ENCODE measurements at regions not wholly inside any gene's neighbourhood (a gene's known extent, or its start where the extent isn't known, plus 50 kb on each side); places are given as distances from the start of the nearest gene placed in this dataset.

DNA sequence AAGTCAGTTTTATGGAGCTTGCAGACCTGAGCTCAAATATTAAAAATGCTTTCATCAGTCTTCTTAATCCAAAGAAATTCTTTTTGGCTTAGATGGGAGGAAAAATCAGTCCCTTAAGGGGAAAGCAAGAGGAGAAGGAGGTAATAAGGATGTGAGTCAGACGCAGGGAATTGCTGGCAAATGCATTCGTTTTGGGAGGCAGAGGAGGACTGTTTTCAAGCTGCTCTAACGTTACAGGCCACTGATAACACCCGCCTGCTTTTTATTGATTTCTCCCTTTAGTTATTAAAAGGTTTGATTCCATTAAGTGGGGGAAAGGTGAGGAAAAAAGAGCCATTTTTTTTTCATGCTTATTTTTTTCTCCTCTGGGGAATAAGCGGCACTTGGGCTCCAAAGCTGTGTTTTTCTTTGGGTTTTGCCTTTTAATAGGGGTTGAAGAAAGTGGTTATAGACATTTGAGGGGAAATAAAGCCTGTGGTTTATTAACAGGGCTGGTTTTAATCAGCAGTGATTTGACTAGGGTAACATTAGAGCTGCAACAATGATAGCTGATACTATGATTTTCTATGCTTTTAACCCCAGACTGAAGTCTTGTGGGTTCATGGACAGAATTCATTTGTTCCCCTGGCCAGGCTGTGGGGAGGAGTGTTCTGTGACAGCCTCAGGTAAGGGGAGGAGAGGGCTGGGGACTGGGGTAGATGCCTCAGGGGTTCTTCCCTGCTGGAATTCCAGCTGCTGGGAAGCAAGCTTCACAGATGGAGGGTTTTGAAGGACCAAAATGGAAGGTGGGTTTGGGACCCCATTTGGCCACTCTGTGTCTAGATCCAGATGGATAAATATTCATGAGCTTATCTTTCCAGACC, 225.2 kb downstream of the GAS1 start:
- Histone ChIP-seq H3K27me3 (ENCODE audit: control insufficient read depth, insufficient read depth, low read length, poor library complexity, severe bottlenecking) (no peaks in the 10 kb centered on the region), H3K4me1 (ENCODE audit: control insufficient read depth, insufficient read depth, low read length) (peaks cover 4% of the 10 kb centered on the region), H3K27ac (ENCODE audit: insufficient read depth, low read depth, low read length, poor library complexity, severe bottlenecking) (no peak overlapping the region), H3K9me3 (ENCODE audit: control insufficient read depth, low read length) (no peaks in the 10 kb centered on the region), H3K36me3 (ENCODE audit: control insufficient read depth, insufficient read depth, low read length) (no peaks in the 10 kb centered on the region), H3K4me3 (ENCODE audit: insufficient read depth, low read depth, low read length) (no peak overlapping the region)
- WGBS, 2 experiments, result 49 to 54% methylated on average over 5 of the region's 5 CpGs

DNA sequence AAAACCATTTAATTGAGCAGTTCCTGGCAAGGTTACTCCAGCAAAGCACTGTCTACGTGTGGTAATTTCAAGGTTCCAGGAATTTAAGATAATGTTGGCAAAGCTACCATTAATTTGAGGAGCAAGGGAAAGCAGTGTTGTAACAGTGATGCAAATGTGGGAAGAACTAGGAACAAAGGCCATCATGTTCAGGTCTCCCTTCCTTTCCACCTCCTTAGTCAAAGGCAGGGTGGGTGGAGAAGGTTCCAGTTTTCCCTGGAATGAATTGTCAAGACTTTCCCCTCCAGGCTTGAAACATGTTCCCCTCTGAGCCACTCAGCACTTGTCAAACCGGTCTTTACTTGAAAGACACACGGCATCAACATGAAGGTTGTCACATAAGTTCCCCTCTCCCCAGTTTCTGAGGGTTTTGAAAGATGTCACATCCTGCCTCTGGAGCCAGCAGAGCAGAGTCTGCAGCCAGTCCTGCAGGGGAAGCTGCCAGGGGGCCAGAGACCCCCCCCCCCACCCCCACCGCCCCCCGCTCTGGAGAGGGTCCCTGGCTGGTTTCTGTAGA, 226.0 kb downstream of the GAS1 start:
- Histone ChIP-seq H3K27me3 (ENCODE audit: control insufficient read depth, insufficient read depth, low read length, poor library complexity, severe bottlenecking) (no peaks in the 10 kb centered on the region), H3K4me3 (ENCODE audit: insufficient read depth, low read depth, low read length) (no peak overlapping the region), H3K27ac (ENCODE audit: insufficient read depth, low read depth, low read length, poor library complexity, severe bottlenecking) (no peak overlapping the region), H3K4me1 (ENCODE audit: control insufficient read depth, insufficient read depth, low read length) (peaks cover 4% of the 10 kb centered on the region), H3K36me3 (ENCODE audit: control insufficient read depth, insufficient read depth, low read length) (no peaks in the 10 kb centered on the region), H3K9me3 (ENCODE audit: control insufficient read depth, low read length) (no peaks in the 10 kb centered on the region)
- 45 to 49% methylated on average over 5 of the region's 5 CpGs for WGBS, 2 experiments

DNA sequence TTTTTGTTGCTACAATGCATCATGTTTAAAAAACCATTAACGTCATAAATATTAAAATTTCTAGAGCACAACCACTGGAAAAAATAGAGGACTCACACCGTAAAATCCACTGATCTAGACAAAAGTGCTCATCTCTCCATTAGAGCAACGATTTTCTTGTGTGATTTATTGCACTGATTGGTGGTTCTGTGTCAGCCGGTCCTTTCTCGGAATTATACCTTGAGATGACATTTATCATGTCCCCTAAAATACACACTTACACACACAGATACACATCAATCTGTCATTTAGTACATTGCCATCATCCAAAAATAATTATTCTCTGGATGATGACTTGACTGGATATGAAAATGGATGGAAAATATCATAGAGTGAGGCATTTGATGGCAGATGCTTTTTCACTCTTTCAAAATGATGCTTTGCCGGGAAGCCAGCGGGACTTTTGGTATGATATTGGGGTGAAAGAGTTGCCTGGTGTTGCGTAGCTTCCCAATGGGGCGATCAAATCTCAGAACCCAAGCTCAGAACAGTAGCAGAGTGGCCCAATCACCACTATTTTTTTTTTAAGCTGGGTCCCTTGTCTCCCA, 226.6 kb downstream of the GAS1 start:
- Histone ChIP-seq H3K27me3 (ENCODE audit: control insufficient read depth, insufficient read depth, low read length, poor library complexity, severe bottlenecking) (no peaks in the 10 kb centered on the region), H3K27ac (ENCODE audit: insufficient read depth, low read depth, low read length, poor library complexity, severe bottlenecking) (no peak overlapping the region)
- WGBS, 2 experiments, result 94 to 96% methylated on average over 9 of the region's 9 CpGs

DNA sequence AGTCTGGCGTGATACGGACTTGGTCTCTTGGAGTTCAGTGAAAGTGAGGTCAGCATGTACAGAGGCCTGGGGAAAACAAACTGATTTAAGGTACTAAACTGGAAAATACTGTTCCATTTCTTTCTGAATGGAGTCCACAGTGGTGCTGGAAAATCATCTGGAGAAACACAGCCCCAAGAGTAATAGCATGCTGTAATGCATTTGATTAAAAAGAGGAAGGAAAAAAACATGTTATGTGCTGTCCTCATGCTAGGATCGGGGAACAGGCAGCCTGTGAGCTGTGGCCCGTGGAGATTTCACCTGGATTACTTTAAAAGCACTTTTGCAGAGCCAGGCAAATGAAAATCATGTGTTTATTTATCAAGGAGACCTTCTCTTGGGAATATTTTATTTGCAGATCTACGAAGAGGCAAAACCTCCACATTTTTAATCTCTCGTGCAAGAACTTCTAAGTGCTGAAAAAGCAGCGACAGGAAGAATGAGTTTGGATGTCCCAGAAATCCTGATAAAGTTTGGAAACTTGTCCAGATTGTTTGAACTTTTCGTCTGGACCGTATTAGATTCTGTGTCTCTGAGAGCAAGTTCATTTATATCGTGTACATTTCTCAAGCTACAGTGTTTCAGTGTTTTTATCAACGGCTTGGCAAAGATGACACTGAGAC, 228.8 kb downstream of the GAS1 start:
- 95% methylated on average over 11 of the region's 11 CpGs for WGBS, 2 experiments
- Histone ChIP-seq H3K36me3 (ENCODE audit: control insufficient read depth, insufficient read depth, low read length) (no peaks in the 10 kb centered on the region), H3K9me3 (ENCODE audit: control insufficient read depth, low read length) (no peaks in the 10 kb centered on the region), H3K27ac (ENCODE audit: insufficient read depth, low read depth, low read length, poor library complexity, severe bottlenecking) (no peak overlapping the region), H3K27me3 (ENCODE audit: control insufficient read depth, insufficient read depth, low read length, poor library complexity, severe bottlenecking) (no peaks in the 10 kb centered on the region), H3K4me3 (ENCODE audit: insufficient read depth, low read depth, low read length) (no peak overlapping the region), H3K4me1 (ENCODE audit: control insufficient read depth, insufficient read depth, low read length) (peaks cover 4% of the 10 kb centered on the region)

More for the DNA sequence above, 226.6 kb downstream of the GAS1 start:
- no peaks in the 10 kb centered on the region for H3K36me3 ChIP-seq (ENCODE audit: control insufficient read depth, insufficient read depth, low read length)
- no peak overlapping the region for H3K4me3 ChIP-seq (ENCODE audit: insufficient read depth, low read depth, low read length)
- H3K4me1 ChIP-seq (ENCODE audit: control insufficient read depth, insufficient read depth, low read length), result peaks cover 4% of the 10 kb centered on the region
- no peaks in the 10 kb centered on the region for H3K9me3 ChIP-seq (ENCODE audit: control insufficient read depth, low read length)

DNA sequence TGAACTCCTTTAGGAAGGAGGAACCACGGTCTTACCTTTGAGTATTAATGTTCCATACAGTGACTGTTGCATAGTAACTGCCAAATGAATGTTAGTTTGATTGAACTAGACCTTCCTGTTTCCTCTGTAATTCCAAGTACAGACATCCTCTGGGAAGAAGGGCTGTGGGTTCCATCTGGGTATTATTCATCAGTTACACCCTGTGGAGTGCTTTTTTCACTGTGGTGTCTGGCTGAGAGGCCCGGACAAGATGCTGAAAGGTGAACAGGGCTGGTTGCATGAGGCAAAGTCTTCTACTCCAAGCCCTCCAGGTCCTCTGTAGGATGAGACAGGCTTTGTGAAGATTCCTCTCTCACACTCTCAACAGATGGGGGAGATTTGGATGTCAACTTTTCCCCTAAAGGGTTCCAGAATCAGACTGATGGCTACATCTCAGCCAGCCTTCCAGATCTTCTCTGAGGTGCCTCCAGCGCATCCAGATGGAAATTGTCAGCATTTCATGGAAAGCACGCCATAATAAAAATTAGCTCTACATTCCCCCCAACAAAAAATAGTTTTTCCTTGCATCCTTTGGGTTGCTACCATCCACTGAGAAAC, 230.9 kb downstream of the GAS1 start:
- Histone ChIP-seq H3K4me3 (ENCODE audit: insufficient read depth, low read depth, low read length) (no peak overlapping the region), H3K4me1 (ENCODE audit: control insufficient read depth, insufficient read depth, low read length) (no peaks in the 10 kb centered on the region), H3K9me3 (ENCODE audit: control insufficient read depth, low read length) (no peaks in the 10 kb centered on the region), H3K36me3 (ENCODE audit: control insufficient read depth, insufficient read depth, low read length) (no peaks in the 10 kb centered on the region), H3K27ac (ENCODE audit: insufficient read depth, low read depth, low read length, poor library complexity, severe bottlenecking) (no peak overlapping the region), H3K27me3 (ENCODE audit: control insufficient read depth, insufficient read depth, low read length, poor library complexity, severe bottlenecking) (no peaks in the 10 kb centered on the region)
- WGBS, 2 experiments, result 83 to 87% methylated on average over 4 of the region's 4 CpGs

DNA sequence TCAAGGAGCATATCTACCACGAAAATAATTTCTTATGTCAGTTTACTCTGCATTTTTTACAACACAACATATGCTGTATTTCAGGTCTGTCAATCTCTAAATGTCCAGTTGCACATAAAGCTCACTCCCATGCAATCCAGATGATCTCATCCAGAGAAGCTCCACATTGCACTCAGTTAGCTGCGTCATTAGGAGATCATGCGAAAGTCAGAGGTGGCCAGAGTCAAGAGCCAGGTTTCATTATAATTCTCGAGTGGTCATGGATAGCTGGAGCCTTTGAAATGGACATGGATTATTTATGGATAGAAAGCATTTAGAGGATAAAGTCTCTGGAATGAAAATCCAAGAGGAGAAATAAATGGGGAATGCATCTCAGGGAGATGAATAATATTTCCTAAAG, 232.3 kb downstream of the GAS1 start:
- WGBS, 2 experiments, result 84 to 85% methylated on average over 4 of the region's 4 CpGs
- H3K27me3 ChIP-seq (ENCODE audit: control insufficient read depth, insufficient read depth, low read length, poor library complexity, severe bottlenecking), result no peaks in the 10 kb centered on the region
- no peak overlapping the region for H3K4me3 ChIP-seq (ENCODE audit: insufficient read depth, low read depth, low read length)
- H3K9me3 ChIP-seq (ENCODE audit: control insufficient read depth, low read length), result no peaks in the 10 kb centered on the region
- H3K27ac ChIP-seq (ENCODE audit: insufficient read depth, low read depth, low read length, poor library complexity, severe bottlenecking), result no peak overlapping the region
- H3K36me3 ChIP-seq (ENCODE audit: control insufficient read depth, insufficient read depth, low read length), result no peaks in the 10 kb centered on the region
- H3K4me1 ChIP-seq (ENCODE audit: control insufficient read depth, insufficient read depth, low read length), result no peaks in the 10 kb centered on the region

DNA sequence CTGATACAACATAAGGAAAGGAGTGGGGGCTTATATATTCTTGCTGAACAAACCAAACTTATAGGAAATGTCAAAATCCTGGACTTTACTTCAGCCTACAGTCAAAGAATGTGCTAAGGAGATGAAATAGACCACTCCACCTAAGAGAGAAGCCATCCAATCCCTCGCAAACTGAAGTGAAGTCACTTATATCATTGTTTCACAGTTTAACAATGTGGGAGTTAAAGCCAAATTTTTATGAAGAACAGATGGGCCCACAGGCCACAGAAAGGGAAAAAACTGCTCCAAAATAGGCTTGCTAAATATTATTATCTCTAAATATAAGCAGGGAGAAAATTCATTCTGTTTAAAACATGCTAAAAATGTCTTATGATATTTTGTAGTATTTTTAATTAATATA, 233.3 kb downstream of the GAS1 start:
- no peaks in the 10 kb centered on the region for H3K4me1 ChIP-seq (ENCODE audit: control insufficient read depth, insufficient read depth, low read length)
- H3K27me3 ChIP-seq (ENCODE audit: control insufficient read depth, insufficient read depth, low read length, poor library complexity, severe bottlenecking), result no peaks in the 10 kb centered on the region
- H3K9me3 ChIP-seq (ENCODE audit: control insufficient read depth, low read length), result no peaks in the 10 kb centered on the region
- H3K36me3 ChIP-seq (ENCODE audit: control insufficient read depth, insufficient read depth, low read length), result no peaks in the 10 kb centered on the region
- H3K4me3 ChIP-seq (ENCODE audit: insufficient read depth, low read depth, low read length), result no peak overlapping the region
- 100% methylated on average over 1 of the region's 1 CpG; no CpG with 5 or more reads in 1 of the 2 experiments for WGBS, 2 experiments
- H3K27ac ChIP-seq (ENCODE audit: insufficient read depth, low read depth, low read length, poor library complexity, severe bottlenecking), result no peak overlapping the region

DNA sequence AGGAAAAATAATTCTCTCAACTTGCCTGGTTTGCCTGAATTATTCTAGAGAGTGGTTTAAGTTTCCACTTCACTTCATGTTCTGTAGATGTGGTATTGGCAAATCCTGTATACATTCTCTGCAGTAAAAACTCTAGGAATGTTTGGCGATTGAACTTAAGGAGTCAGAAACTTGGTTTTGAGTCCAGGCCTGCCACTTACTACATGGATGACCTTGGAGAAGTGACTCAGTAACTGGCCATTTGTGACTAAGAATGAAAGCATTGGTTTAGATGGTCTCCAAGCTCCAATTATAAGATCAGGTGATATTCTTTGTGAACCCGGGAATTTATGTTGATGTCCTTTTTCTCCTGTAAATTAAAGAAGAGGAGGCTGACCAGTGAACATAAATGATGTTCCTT, 233.8 kb downstream of the GAS1 start:
- no peak overlapping the region for H3K27ac ChIP-seq (ENCODE audit: insufficient read depth, low read depth, low read length, poor library complexity, severe bottlenecking)
- WGBS, 2 experiments, result 86 to 97% methylated on average over 2 of the region's 2 CpGs
- no peaks in the 10 kb centered on the region for H3K9me3 ChIP-seq (ENCODE audit: control insufficient read depth, low read length)
- no peaks in the 10 kb centered on the region for H3K4me1 ChIP-seq (ENCODE audit: control insufficient read depth, insufficient read depth, low read length)
- no peak overlapping the region for H3K4me3 ChIP-seq (ENCODE audit: insufficient read depth, low read depth, low read length)
- no peaks in the 10 kb centered on the region for H3K36me3 ChIP-seq (ENCODE audit: control insufficient read depth, insufficient read depth, low read length)
- no peaks in the 10 kb centered on the region for H3K27me3 ChIP-seq (ENCODE audit: control insufficient read depth, insufficient read depth, low read length, poor library complexity, severe bottlenecking)

DNA sequence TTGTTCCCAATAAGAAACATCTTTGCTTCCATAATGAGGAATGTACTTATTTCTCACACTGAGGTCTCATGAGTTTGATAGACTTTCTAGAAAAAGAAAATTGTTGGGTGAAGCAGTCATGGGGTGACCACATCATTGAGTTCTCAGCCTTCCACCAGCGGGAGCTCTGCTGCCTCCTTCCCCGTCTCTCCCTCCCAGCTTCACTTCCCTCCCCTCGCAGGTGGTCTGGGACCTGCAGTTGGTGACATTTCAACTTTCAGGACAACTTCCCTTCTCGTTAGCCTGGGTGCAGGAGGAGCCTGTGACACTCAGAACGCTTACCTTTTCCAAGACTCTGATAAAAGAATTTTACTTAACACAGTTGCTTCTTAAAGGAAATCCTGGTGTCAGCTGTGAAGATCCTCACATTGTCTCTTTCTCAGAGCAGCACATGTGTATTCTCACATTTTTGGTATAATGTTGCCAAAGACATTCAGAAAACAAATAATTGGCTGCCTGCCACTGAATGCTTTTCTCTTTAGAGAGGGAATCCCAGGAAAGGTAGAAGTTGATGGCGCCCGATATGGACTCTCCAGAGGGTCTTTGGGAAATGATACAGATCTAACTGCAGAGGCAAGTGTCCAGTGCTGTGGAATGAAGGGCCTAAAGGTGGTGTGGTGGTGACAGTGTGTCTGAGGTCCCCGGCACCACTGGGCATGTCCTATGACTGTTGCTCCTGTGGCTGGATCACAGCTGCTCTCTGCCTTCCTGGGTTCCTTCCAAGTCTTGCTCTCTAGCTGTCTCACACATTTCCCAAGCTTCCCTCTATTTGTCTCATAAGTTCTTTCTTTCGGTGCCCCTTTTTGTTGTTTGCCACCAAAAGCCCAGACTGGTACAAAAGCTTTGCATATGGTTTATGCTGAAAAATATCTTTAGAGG, 238.1 kb downstream of the GAS1 start:
- Histone ChIP-seq H3K27ac (ENCODE audit: insufficient read depth, low read depth, low read length, poor library complexity, severe bottlenecking) (no peak overlapping the region), H3K9me3 (ENCODE audit: control insufficient read depth, low read length) (no peaks in the 10 kb centered on the region), H3K36me3 (ENCODE audit: control insufficient read depth, insufficient read depth, low read length) (no peaks in the 10 kb centered on the region), H3K27me3 (ENCODE audit: control insufficient read depth, insufficient read depth, low read length, poor library complexity, severe bottlenecking) (no peaks in the 10 kb centered on the region), H3K4me3 (ENCODE audit: insufficient read depth, low read depth, low read length) (no peak overlapping the region), H3K4me1 (ENCODE audit: control insufficient read depth, insufficient read depth, low read length) (no peaks in the 10 kb centered on the region)
- 91 to 92% methylated on average over 9 of the region's 9 CpGs for WGBS, 2 experiments

Measured in ectodermal cell (in vitro differentiated cells).